ENCODE measurements at regions not wholly inside any gene's neighbourhood (a gene's known extent, or its start where the extent isn't known, plus 50 kb on each side); places are given as distances from the start of the nearest gene placed in this dataset.

- TF ChIP-seq CTCF (IDR thresholded peaks at IDR 0.05 in 4 of 5, conservative IDR thresholded peaks at IDR 0.05 in 1 of 5) = no peak
- TF ChIP-seq POLR2A (IDR thresholded peaks at IDR 0.05) = no peak
Measured at GRCh38 chr5:2217219-2217618, 334.5 kb upstream of the IRX4 start.
